ENCODE measurements at regions not wholly inside any gene's neighbourhood (a gene's known extent, or its start where the extent isn't known, plus 50 kb on each side); places are given as distances from the start of the nearest gene placed in this dataset.

DNA sequence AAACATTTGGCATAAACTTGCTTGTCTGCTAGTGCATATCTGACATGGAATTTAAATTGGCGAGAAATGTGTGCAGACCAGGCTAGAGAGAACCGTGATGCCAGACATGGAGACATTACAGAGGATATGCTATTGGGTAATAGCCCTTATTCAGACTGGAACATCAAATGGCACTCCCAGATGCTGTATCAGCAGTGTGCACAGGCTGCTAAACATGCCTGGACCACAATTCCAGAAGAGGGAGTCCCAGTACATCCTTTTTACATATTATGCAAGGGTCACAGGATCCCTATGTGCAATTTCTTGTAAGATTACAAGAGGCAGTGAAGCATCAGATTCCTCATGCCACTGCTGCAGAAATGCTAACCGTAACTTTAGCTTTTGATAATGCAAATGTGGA lies 354.5 kb upstream of the FOXG1 start:
- TF ChIP-seq, protein P1, sequence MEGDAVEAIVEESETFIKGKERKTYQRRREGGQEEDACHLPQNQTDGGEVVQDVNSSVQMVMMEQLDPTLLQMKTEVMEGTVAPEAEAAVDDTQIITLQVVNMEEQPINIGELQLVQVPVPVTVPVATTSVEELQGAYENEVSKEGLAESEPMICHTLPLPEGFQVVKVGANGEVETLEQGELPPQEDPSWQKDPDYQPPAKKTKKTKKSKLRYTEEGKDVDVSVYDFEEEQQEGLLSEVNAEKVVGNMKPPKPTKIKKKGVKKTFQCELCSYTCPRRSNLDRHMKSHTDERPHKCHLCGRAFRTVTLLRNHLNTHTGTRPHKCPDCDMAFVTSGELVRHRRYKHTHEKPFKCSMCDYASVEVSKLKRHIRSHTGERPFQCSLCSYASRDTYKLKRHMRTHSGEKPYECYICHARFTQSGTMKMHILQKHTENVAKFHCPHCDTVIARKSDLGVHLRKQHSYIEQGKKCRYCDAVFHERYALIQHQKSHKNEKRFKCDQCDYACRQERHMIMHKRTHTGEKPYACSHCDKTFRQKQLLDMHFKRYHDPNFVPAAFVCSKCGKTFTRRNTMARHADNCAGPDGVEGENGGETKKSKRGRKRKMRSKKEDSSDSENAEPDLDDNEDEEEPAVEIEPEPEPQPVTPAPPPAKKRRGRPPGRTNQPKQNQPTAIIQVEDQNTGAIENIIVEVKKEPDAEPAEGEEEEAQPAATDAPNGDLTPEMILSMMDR (IDR thresholded peaks at IDR 0.05; ENCODE audit: insufficient read depth, low read length, poor library complexity, severe bottlenecking), result no peak
- no peak for TF ChIP-seq EZH2phosphoT487 (conservative IDR thresholded peaks at IDR 0.05; ENCODE audit: low read length)

Measured in SU-DHL-6 (cell line).